ENCODE measurements at regions not wholly inside any gene's neighbourhood (a gene's known extent, or its start where the extent isn't known, plus 50 kb on each side); places are given as distances from the start of the nearest gene placed in this dataset.
A peak's percentile ranks its signal among the peaks of the same experiment; 100 is the strongest.
"Not testable (repeated sequence)": the region's sequence is repeated elsewhere in the genome, so short reads cannot be mapped to it uniquely, and the experiment has no call there.

GRCh38 chr10:91003379-91003778 lies 82.5 kb upstream of the ANKRD1 start:
- DNase-seq (ENCODE audit: low spot score) = not testable (repeated sequence)

GRCh38 chr10:91005276-91005675 lies 84.4 kb upstream of the ANKRD1 start:
- DNase-seq (ENCODE audit: low spot score) = not testable (repeated sequence)

GRCh38 chr10:91006001-91006751 lies 85.3 kb upstream of the ANKRD1 start:
- DNase-seq (ENCODE audit: low spot score) = peak; percentile 19

GRCh38 chr10:91006752-91007346 lies 86.0 kb upstream of the ANKRD1 start:
- DNase-seq (ENCODE audit: low spot score) = no peak

GRCh38 chr10:91007655-91008054 lies 86.8 kb upstream of the ANKRD1 start:
- no peak for DNase-seq (ENCODE audit: low spot score)

DNA sequence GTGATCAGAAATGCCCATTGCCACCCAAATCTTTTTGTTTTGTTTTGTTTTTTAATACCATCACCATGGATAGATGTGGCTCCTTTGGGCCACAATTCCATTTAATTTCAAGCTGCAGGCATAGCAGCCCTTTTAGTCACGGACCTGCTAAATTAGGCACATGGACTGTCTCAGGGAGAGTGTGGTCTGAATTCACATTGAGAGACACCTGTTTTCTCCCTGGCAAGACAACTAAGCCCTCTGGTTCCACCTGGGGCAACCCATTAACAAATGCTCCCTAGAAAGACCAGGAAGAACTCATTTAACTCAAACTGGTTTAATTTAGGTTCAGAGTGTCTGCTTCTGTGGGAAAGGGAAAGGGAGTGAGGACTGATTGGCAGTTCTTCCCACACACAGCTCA lies 88.2 kb upstream of the ANKRD1 start:
- no peak for DNase-seq (ENCODE audit: low spot score)

DNA sequence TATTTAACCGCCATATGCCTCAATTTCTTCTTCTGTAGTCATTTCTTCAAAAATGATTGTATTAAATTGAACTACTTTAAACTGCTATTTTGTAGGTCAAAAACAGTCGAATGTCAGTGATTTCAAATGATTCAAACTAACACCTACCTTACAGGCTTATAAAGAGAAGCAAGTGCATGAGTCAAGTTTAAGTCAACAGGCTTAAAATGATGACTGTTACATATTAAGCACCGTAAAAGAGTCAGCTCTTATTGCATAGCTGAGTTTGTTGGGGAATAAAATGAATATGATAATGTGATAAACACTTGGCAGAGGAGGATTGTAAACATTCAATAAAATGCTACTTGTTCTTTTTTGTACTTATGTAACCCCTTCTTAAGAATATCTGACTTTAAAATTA lies 90.1 kb upstream of the ANKRD1 start:
- no peak for DNase-seq (ENCODE audit: low spot score)

DNA sequence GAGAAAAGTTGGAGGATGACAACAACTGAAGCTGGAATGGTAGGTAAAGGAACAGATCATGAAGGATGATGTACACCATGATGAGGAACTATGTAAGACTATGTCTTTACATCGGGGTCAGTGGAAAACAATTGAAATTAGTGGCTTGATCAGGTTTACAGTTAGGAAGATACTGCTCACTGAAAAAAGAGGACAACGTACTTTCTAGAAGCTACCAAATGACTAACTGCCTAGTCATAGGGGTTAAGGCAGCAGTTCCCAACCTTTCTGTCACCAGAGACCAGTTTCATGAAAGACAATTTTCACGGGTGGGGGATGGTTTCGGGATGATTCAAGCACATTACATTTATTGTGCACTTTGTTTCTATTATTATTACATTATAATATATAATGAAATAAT lies 91.6 kb upstream of the ANKRD1 start:
- no peak for DNase-seq (ENCODE audit: low spot score)

GRCh38 chr10:91013985-91014384 lies 93.1 kb upstream of the ANKRD1 start:
- DNase-seq (ENCODE audit: low spot score) = no peak

GRCh38 chr10:91017198-91017597 lies 96.3 kb upstream of the ANKRD1 start:
- DNase-seq (ENCODE audit: low spot score) = no peak

- DNase-seq (ENCODE audit: low spot score) = no peak
These were observed 101.0 kb upstream of the ANKRD1 start for GRCh38 chr10:91021901-91022300.

GRCh38 chr10:91022390-91022789 lies 101.5 kb upstream of the ANKRD1 start:
- DNase-seq (ENCODE audit: low spot score) = no peak

GRCh38 chr10:91022924-91023699 lies 102.2 kb upstream of the ANKRD1 start:
- DNase-seq (ENCODE audit: low spot score) = peak; percentile 23

DNA sequence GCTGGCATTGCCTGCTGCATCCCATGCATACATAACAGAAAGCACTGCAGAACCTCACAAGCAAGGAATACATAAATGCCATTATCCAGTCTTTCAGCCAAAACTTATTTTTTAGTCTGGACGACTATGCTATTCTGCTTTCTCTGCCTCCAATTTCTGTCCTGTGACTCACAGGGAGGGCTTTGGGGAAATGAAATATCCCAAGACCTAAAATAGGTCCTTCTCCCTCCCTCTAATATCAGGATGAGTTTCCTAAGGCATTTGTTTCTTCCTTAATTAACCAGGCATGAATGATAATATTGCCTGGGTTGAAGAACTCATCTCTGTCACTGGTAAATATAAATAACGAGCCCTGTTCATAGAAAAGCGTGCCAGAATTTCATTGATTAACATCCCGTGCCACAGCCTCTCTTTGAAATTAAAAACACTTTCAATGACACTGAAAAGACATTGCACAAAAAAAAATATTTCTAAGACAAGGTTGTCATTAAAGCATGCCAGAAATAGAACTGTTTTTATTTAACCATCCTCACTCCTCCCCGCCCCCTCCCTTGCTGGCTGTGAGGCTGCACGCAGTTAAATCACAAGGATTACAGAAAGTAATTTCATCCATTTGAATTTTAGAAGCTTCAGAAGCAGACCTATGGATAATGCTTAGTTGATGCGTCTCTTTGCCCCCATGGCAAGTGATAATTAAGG lies 103.0 kb upstream of the ANKRD1 start:
- no peak for DNase-seq (ENCODE audit: low spot score)

- no peak for DNase-seq (ENCODE audit: low spot score)
These were observed 103.7 kb upstream of the ANKRD1 start for GRCh38 chr10:91024541-91024940.

DNA sequence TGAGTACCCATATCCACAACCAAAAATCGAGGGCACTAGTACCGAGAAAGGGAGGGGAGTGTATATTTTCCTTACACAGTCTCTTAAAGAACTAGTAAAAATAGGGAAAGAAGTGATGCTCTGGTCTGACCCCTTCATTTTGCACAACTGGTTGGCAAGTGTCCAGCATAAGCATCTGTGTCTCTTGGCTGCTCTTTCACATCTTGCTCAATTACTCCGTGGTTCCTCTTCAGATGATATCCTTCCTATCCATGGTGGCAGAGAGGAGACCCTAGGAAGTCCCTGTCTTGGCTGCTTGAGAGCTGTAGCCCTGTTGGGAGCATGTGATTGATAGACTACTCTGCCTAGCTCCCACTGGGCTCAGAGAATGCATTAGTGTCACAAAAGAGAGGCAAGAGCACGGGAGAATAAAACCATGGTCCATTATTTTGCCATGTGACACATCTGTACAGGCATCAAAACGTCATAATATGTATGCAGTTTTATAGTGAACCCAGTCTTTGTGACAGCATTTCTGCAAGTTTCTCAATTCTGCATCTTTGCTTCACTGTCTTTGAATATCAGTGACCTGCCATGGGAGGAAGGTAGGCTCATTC lies 111.8 kb upstream of the ANKRD1 start:
- DNase-seq (ENCODE audit: low spot score) = no peak

GRCh38 chr10:91033324-91033950 lies 112.5 kb upstream of the ANKRD1 start:
- no peak for DNase-seq (ENCODE audit: low spot score)

GRCh38 chr10:91034042-91034441 lies 113.2 kb upstream of the ANKRD1 start:
- no peak for DNase-seq (ENCODE audit: low spot score)

DNA sequence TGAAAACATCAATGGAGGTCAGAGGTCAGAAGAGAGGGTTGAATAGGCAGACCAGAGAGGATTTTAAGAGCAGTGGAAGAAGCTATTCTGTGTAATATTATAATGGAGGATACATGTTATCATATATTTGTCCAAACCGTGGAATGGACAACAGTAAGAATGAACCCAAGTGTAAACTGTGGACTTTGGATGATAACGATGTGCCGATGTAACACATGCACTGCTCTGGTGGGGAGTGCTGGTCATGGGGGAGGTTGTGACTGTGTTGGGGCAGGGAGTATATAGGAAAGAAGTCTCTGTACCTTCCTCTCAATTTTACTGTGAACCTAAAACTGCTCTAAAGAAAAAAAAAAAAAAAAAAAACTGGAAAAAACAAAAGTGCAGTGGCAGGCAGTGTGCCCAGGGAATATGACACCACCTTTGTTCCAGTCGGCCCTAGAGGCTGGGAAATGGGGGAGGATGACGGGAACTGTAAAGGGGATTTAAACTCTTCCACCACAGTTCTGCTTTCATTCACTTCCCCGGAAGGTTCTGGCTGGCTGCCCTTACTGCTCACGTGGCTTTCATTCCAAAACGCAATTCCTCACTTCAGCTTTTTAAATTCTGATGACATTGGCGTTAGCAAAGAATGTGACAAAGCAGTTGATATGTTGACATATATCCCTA lies 113.7 kb upstream of the ANKRD1 start:
- DNase-seq (ENCODE audit: low spot score) = no peak

DNA sequence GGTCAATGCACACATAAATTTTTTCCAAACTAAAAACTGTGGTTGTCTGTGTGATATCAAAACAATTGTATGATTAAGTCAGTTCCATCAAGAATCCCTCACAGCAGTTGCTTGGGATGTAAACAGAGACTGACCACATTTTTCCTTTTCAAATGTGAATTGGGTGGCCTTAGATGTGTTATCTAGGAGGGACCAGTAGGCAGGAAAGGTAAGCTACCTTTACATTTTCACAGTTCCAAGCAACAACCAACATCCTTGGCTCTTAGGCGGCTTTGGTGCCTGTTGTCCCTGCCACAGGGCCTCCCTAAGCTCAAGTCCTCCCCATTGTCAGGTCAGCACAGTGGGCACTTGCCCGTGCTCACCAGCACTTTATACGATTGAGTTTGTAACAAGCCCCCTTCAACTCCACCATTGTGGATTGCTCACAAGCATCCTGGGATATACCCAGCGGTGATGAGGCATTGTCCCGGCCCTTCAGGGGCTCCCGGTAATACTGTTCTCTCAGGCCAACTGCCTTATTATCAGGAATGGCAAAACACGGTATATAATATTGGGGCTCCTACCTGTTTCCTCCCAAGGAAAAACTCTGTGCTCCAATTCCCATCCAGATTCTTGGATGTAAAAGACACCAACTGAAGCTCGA lies 114.9 kb upstream of the ANKRD1 start:
- no peak for DNase-seq (ENCODE audit: low spot score)
